A673 (cell line): ENCODE measurements at regions not wholly inside any gene's neighbourhood (a gene's known extent, or its start where the extent isn't known, plus 50 kb on each side); places are given as distances from the start of the nearest gene placed in this dataset.

Experiments
- EZH2 ChIP-seq: fragments of 200-600 bp; sonication (generic); IDR thresholded peaks from 2 replicates; pipeline ENCODE4 v1.6.1; 2017; ENCODE audit warnings: borderline replicate concordance, low read depth, mild to moderate bottlenecking, mixed read lengths, antibody characterized with exemption, low read length; ENCODE audit not compliant: poor library complexity, severe bottlenecking
- TF ChIP-seq, protein P1 (sequence below): fragments of 300-800, 200-600 bp; sonication (generic); conservative IDR thresholded peaks from 2 replicates; pipeline ENCODE4 v1.5.1; 2017; ENCODE audit warnings: low read depth, mild to moderate bottlenecking, antibody characterized with exemption, low read length, moderate library complexity, mixed read lengths

DNA sequence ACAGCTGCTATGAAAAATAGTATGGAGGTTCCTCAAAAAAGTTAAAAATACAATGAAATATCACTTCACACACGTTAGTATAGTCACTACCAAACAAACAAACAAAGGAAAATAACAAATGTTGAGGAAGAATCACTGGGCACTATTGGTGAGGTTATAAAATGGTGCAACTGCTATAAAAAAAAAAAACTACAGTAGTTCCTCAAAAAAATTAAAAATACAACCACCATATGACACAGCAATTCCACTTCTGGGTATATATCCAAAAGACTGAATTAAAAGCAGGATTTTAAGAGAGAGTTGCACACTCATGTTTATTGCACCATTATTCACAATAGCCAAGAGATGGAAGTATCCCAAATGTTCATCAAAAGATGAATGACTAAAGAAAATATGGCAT is 80.9 kb upstream of the POU3F3 start:
- TF ChIP-seq, protein P1, sequence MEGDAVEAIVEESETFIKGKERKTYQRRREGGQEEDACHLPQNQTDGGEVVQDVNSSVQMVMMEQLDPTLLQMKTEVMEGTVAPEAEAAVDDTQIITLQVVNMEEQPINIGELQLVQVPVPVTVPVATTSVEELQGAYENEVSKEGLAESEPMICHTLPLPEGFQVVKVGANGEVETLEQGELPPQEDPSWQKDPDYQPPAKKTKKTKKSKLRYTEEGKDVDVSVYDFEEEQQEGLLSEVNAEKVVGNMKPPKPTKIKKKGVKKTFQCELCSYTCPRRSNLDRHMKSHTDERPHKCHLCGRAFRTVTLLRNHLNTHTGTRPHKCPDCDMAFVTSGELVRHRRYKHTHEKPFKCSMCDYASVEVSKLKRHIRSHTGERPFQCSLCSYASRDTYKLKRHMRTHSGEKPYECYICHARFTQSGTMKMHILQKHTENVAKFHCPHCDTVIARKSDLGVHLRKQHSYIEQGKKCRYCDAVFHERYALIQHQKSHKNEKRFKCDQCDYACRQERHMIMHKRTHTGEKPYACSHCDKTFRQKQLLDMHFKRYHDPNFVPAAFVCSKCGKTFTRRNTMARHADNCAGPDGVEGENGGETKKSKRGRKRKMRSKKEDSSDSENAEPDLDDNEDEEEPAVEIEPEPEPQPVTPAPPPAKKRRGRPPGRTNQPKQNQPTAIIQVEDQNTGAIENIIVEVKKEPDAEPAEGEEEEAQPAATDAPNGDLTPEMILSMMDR, result no peak
- no peak for TF ChIP-seq EZH2
